ENCODE measurements at regions not wholly inside any gene's neighbourhood (a gene's known extent, or its start where the extent isn't known, plus 50 kb on each side); places are given as distances from the start of the nearest gene placed in this dataset.

GRCh38 chr2:187124529-187124928 is 275.6 kb upstream of the ZSWIM2 start:
- TF ChIP-seq CTCF (IDR thresholded peaks at IDR 0.05), result no peak
- TF ChIP-seq POLR2A (IDR thresholded peaks at IDR 0.05), result no peak
